Lower leg skin (tissue), 3 donors: ENCODE measurements at regions not wholly inside any gene's neighbourhood (a gene's known extent, or its start where the extent isn't known, plus 50 kb on each side); places are given as distances from the start of the nearest gene placed in this dataset.

Experiments
- POLR2A ChIP-seq, 2 donors: fragments of 450-650 bp; IDR thresholded peaks; one replicate each; pipeline ENCODE4 v1.6.1; 2016 to 2017; ENCODE audit warnings: antibody characterized with exemption in 2 of 2, mild to moderate bottlenecking in 1 of 2, moderate library complexity in 1 of 2
- TF ChIP-seq, protein P1 (sequence below), 3 donors: fragments of 450-650 bp; IDR thresholded peaks; one replicate each; pipeline ENCODE4 v1.5.1; 2016; ENCODE audit warnings: antibody characterized with exemption in 3 of 3, mild to moderate bottlenecking in 3 of 3, moderate library complexity in 2 of 3

DNA sequence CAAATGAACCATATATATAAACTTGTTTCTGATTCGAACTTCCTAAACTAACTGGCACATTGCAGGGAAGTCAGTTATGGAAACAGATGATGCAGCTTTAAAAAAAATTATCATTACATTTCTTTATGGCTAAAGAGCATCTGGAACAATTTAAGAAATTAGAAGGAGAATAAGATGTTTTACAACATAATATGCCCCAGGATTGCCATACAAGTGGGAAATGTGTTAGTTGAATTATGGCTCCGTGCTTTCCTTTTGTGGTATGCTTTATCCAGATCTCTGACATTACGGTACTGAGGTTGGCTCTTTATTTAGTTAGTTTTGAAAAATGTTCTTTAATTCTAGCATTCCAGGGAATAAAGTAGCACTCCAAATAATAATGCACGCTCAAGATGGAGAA lies 343.0 kb upstream of the ZFP64 start:
- TF ChIP-seq, protein P1, sequence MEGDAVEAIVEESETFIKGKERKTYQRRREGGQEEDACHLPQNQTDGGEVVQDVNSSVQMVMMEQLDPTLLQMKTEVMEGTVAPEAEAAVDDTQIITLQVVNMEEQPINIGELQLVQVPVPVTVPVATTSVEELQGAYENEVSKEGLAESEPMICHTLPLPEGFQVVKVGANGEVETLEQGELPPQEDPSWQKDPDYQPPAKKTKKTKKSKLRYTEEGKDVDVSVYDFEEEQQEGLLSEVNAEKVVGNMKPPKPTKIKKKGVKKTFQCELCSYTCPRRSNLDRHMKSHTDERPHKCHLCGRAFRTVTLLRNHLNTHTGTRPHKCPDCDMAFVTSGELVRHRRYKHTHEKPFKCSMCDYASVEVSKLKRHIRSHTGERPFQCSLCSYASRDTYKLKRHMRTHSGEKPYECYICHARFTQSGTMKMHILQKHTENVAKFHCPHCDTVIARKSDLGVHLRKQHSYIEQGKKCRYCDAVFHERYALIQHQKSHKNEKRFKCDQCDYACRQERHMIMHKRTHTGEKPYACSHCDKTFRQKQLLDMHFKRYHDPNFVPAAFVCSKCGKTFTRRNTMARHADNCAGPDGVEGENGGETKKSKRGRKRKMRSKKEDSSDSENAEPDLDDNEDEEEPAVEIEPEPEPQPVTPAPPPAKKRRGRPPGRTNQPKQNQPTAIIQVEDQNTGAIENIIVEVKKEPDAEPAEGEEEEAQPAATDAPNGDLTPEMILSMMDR (IDR thresholded peaks at IDR 0.05) = no peak
- no peak for TF ChIP-seq POLR2A (IDR thresholded peaks at IDR 0.05)
